ENCODE measurements at regions not wholly inside any gene's neighbourhood (a gene's known extent, or its start where the extent isn't known, plus 50 kb on each side); places are given as distances from the start of the nearest gene placed in this dataset.

DNA sequence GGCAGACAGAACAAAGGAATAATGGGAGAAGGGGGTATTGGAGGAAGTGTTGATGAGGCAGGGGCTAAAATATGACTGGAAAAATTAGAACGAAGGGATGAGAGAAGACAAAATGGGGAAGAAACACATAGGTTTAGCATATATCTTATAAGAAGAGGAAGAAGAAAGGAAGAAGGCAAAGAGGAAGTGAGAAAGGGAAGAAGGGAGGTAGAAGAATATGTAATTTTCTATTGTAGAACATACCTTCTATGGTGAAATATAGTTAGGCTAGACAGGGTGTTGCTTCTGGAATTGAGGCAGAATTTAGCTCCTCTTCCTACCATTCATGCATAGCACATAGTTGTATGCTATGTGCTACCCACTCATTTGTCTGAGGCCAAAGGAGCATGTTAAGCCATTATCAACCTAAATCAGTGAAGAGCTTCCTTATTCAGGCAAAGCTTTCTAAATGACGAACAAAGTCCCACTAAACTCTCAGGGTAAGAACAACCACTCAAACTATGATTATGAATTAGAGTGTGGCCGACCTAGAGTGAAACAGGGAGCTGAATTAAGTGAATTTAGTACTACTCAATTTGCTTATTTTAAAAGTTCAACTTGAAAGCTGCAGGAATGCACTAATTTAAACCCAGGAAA lies 180.9 kb upstream of the GALNT5 start:
- Histone ChIP-seq H3K9me3 (ENCODE audit: low read depth, low read length) (no peaks in the 10 kb centered on the region), H3K4me3 (no peak overlapping the region), H3K27ac (no peak overlapping the region), H3K9ac (ENCODE audit: insufficient read length) (no peak overlapping the region), H3K36me3 (ENCODE audit: insufficient read depth, low read length) (no peaks in the 10 kb centered on the region)
- DNase-seq (ENCODE audit: low read depth, low spot score): no peak
- TF ChIP-seq POLR2AphosphoS5 (IDR thresholded peaks at IDR 0.05; ENCODE audit: borderline replicate concordance, low read depth, low read length): no peak
- no peak for TF ChIP-seq EZH2 (IDR thresholded peaks at IDR 0.05)
- TF ChIP-seq FOXP2 (optimal IDR thresholded peaks at IDR 0.05; ENCODE audit: control extremely low read depth, extremely low read length, insufficient read depth): no peak

DNA sequence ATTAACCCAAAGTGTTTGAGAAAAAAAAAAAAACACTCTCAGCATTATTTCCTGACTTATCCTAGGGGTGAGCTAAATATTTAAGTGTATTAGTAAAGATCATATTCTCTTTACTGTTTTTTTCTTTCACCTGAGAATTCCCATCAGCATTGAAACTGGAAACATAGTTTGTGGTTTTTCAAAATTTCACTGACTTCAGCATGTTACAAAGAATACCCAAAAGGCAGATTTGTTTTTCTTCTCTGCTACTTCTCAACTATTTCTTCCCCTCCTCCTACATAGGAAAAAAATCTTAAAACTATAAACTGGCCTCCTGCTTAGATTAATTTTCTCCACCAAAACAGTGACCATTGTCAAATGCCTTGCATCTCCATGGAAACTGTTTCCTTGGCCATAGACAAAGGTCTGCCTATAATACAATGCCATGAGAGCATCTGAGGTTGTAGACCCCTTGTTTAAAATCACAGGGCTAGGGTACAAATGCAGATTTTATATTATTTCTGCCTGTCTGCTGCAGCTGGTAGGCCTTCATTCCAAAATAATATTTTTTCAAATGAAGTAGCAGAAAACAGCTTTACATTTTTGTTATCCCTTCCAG lies 179.7 kb upstream of the GALNT5 start:
- Histone ChIP-seq H3K9me3 (ENCODE audit: low read depth, low read length) (no peaks in the 10 kb centered on the region), H3K36me3 (ENCODE audit: insufficient read depth, low read length) (no peaks in the 10 kb centered on the region), H3K9ac (ENCODE audit: insufficient read length) (no peak overlapping the region), H3K27ac (no peak overlapping the region), H3K4me3 (no peak overlapping the region)
- no peak for DNase-seq (ENCODE audit: low read depth, low spot score)
- TF ChIP-seq FOXP2 (optimal IDR thresholded peaks at IDR 0.05; ENCODE audit: control extremely low read depth, extremely low read length, insufficient read depth): no peak
- no peak for TF ChIP-seq POLR2AphosphoS5 (IDR thresholded peaks at IDR 0.05; ENCODE audit: borderline replicate concordance, low read depth, low read length)
- TF ChIP-seq EZH2 (IDR thresholded peaks at IDR 0.05): no peak

DNA sequence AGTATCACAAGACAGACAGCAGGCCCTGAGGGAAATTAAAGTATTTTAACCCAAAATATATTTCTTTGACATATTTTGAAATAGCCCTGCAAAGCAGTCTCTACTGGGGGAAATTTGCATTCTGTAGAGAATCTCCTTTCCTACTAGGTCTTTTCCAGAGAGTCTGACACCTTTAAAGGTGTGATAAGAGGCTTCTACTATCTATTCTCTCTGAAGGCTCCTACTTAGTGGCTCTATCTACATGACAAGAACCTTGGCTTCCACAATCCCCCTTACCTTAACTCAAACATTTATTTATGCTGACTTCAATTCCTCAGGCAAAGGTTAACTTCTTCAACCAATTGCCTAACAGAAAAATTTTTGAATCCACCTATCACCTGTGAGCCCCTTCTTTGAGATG lies 174.6 kb upstream of the GALNT5 start:
- Histone ChIP-seq H3K27ac (no peak overlapping the region), H3K4me3 (no peak overlapping the region), H3K9ac (ENCODE audit: insufficient read length) (no peak overlapping the region), H3K36me3 (ENCODE audit: insufficient read depth, low read length) (no peaks in the 10 kb centered on the region), H3K9me3 (ENCODE audit: low read depth, low read length) (no peaks in the 10 kb centered on the region)
- DNase-seq (ENCODE audit: low read depth, low spot score): no peak
- no peak for TF ChIP-seq FOXP2 (optimal IDR thresholded peaks at IDR 0.05; ENCODE audit: control extremely low read depth, extremely low read length, insufficient read depth)
- no peak for TF ChIP-seq EZH2 (IDR thresholded peaks at IDR 0.05)
- TF ChIP-seq POLR2AphosphoS5 (IDR thresholded peaks at IDR 0.05; ENCODE audit: borderline replicate concordance, low read depth, low read length): no peak

DNA sequence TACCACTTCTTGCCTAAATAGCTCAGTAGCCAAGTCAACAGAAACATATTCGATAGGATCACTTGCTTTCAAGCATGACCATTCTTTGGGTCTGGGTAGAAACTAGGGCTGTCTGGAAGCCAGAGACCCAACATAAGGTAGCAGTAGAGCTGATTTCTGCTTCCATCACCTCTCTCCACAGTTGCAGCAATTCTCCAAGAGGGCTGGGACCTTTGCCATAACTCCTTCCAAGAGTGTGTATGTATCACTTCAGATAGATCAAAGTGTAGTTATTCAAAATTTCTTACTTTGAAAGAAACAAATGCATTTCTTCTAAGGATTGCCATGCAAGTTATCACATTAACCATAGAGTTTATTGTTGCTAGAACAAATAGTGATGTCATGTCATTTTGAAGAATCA lies 172.0 kb upstream of the GALNT5 start:
- DNase-seq (ENCODE audit: low read depth, low spot score): no peak
- TF ChIP-seq POLR2AphosphoS5 (IDR thresholded peaks at IDR 0.05; ENCODE audit: borderline replicate concordance, low read depth, low read length) (no peak), EZH2 (IDR thresholded peaks at IDR 0.05) (no peak), FOXP2 (optimal IDR thresholded peaks at IDR 0.05; ENCODE audit: control extremely low read depth, extremely low read length, insufficient read depth) (no peak)
- no peak overlapping the region for H3K27ac ChIP-seq
- H3K4me3 ChIP-seq: no peak overlapping the region
- no peaks in the 10 kb centered on the region for H3K9me3 ChIP-seq (ENCODE audit: low read depth, low read length)
- H3K9ac ChIP-seq (ENCODE audit: insufficient read length): no peak overlapping the region
- H3K36me3 ChIP-seq (ENCODE audit: insufficient read depth, low read length): no peaks in the 10 kb centered on the region

DNA sequence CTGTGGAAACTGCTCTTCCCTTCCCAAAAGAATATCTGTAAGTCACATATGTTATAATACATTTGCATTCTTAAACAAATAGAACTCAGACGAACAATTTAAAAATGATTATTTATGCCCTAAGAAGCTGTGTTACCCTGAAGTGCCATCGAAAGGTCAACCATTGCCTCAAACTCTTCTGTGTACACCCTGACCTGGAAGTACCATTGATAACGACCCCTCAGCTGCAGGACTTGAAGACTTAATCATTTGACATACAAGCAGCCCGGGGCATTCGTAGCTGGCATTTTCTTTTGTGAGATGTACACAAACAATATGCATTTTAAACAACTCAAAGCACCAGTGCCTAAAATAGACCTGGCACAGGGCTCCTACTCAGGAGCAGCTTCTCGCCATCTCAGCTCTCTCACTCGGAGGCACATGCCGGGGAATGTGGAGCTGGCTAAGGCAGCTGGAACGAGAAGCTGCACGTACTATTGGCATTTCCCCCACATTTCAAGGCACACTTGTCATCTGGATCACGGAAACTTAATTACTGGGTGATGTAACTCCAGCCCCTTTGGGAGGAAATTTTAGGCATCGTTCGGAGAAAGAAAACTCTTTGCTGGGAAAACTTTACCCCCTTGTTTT lies 170.0 kb upstream of the GALNT5 start:
- no peak for DNase-seq (ENCODE audit: low read depth, low spot score)
- Histone ChIP-seq H3K9ac (ENCODE audit: insufficient read length) (no peak overlapping the region), H3K36me3 (ENCODE audit: insufficient read depth, low read length) (no peaks in the 10 kb centered on the region), H3K27ac (no peak overlapping the region), H3K9me3 (ENCODE audit: low read depth, low read length) (no peaks in the 10 kb centered on the region), H3K4me3 (no peak overlapping the region)
- TF ChIP-seq EZH2 (IDR thresholded peaks at IDR 0.05) (no peak), POLR2AphosphoS5 (IDR thresholded peaks at IDR 0.05; ENCODE audit: borderline replicate concordance, low read depth, low read length) (no peak), FOXP2 (optimal IDR thresholded peaks at IDR 0.05; ENCODE audit: control extremely low read depth, extremely low read length, insufficient read depth) (no peak)

DNA sequence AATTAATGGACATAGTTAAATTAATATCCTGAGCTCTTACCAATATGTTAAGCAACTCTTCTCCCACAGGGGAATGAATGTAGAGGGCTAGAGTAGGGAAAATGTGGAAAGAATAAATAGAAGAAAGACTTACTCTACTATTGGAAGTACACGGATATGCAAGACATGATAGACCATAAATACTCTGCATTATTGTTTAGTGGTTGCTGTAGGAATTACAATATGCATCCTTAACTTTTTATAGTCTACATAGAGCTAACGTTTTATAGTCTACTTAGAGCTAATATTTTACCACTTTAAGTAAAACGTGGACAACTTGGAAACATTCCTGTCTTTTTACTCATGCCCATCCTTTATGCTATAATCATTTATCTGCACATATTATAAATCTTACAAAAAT lies 163.8 kb upstream of the GALNT5 start:
- no peak overlapping the region for H3K27ac ChIP-seq
- TF ChIP-seq POLR2AphosphoS5 (IDR thresholded peaks at IDR 0.05; ENCODE audit: borderline replicate concordance, low read depth, low read length) (no peak), FOXP2 (optimal IDR thresholded peaks at IDR 0.05; ENCODE audit: control extremely low read depth, extremely low read length, insufficient read depth) (no peak), EZH2 (IDR thresholded peaks at IDR 0.05) (no peak)
- H3K9me3 ChIP-seq (ENCODE audit: low read depth, low read length): no peaks in the 10 kb centered on the region
- no peak for DNase-seq (ENCODE audit: low read depth, low spot score)
- no peaks in the 10 kb centered on the region for H3K36me3 ChIP-seq (ENCODE audit: insufficient read depth, low read length)
- no peak overlapping the region for H3K4me3 ChIP-seq
- H3K9ac ChIP-seq (ENCODE audit: insufficient read length): no peak overlapping the region

DNA sequence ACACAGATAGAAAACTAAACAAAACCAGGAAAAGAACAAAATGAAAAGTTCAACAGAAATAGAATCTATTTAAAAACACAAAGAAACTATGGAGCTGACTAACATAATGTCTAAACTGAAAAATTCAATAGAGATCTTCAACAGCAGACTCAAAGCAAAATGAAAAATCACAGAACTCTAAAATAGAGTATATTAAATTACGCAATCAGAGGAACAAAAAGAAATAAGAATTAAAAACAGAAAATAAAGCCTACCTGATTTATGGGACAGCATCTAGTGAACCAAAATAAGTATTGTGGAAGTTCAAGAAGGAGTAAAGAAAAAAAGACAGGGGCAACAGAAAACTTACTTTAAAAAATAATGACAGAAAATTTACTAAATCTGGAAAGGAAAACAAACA lies 152.1 kb upstream of the GALNT5 start:
- H3K9ac ChIP-seq (ENCODE audit: insufficient read length): no peak overlapping the region
- no peak for DNase-seq (ENCODE audit: low read depth, low spot score)
- H3K27ac ChIP-seq: no peak overlapping the region
- H3K36me3 ChIP-seq (ENCODE audit: insufficient read depth, low read length): no peaks in the 10 kb centered on the region
- no peak overlapping the region for H3K4me3 ChIP-seq
- H3K9me3 ChIP-seq (ENCODE audit: low read depth, low read length): no peaks in the 10 kb centered on the region
- no peak for TF ChIP-seq FOXP2 (optimal IDR thresholded peaks at IDR 0.05; ENCODE audit: control extremely low read depth, extremely low read length, insufficient read depth)
- TF ChIP-seq POLR2AphosphoS5 (IDR thresholded peaks at IDR 0.05; ENCODE audit: borderline replicate concordance, low read depth, low read length): no peak
- no peak for TF ChIP-seq EZH2 (IDR thresholded peaks at IDR 0.05)

DNA sequence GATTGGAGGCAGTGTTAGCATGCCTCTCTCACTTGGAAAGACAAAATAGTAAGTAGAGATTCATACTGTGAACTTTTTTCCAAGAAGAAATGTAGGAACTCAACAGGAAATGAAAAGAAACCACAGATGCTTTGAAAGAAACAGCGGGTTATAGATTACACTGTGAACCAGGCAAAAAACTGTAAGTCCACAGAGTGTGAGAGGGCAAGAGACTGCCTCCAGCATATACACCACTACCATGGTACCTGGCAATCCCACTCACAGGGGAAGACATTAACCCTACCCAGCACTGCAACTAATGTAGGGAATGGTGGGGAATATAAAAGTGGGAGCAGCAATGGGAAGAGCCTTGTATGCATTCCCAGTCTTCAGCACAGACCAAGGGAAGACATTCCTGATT lies 150.6 kb upstream of the GALNT5 start:
- Histone ChIP-seq H3K9ac (ENCODE audit: insufficient read length) (no peak overlapping the region), H3K4me3 (no peak overlapping the region), H3K36me3 (ENCODE audit: insufficient read depth, low read length) (no peaks in the 10 kb centered on the region), H3K27ac (no peak overlapping the region), H3K9me3 (ENCODE audit: low read depth, low read length) (no peaks in the 10 kb centered on the region)
- TF ChIP-seq EZH2 (IDR thresholded peaks at IDR 0.05) (no peak), POLR2AphosphoS5 (IDR thresholded peaks at IDR 0.05; ENCODE audit: borderline replicate concordance, low read depth, low read length) (no peak), FOXP2 (optimal IDR thresholded peaks at IDR 0.05; ENCODE audit: control extremely low read depth, extremely low read length, insufficient read depth) (no peak)
- no peak for DNase-seq (ENCODE audit: low read depth, low spot score)

Data from SK-N-MC (cell line).